Type B pancreatic cell (in vitro differentiated cells): ENCODE measurements at regions not wholly inside any gene's neighbourhood (a gene's known extent, or its start where the extent isn't known, plus 50 kb on each side); places are given as distances from the start of the nearest gene placed in this dataset.
"Not testable (repeated sequence)": the region's sequence is repeated elsewhere in the genome, so short reads cannot be mapped to it uniquely, and the experiment has no call there.

Source experiments
- DNase-seq: peaks from one replicate; pipeline ENCODE4 v3.0.0; 2021; ENCODE audit warnings: mixed read lengths; ENCODE audit not compliant: unreplicated experiment; ENCODE audit errors: extremely low spot score
- H3K27ac Mint-ChIP-seq: 2 replicates; pipeline ENCODE4 v1.8.0; 2021; ENCODE audit warnings: mild to moderate bottlenecking, mixed read lengths
- H3K27me3 Mint-ChIP-seq: 2 replicates; pipeline ENCODE4 v1.8.0; 2021; ENCODE audit warnings: mixed read lengths
- H3K36me3 Mint-ChIP-seq: 2 replicates; pipeline ENCODE4 v1.8.0; 2021; ENCODE audit warnings: mixed read lengths
- H3K4me1 Mint-ChIP-seq: one replicate; pipeline ENCODE4 v1.8.0; 2021; ENCODE audit warnings: mixed read lengths; ENCODE audit not compliant: unreplicated experiment
- H3K4me3 Mint-ChIP-seq: 2 replicates; pipeline ENCODE4 v1.8.0; 2021; ENCODE audit warnings: mild to moderate bottlenecking, mixed read lengths
- H3K9me3 Mint-ChIP-seq: 2 replicates; pipeline ENCODE4 v1.8.0; 2021; ENCODE audit warnings: mixed read lengths
- TF ChIP-seq, protein P1 (sequence below): fragments of 200-600 bp; sonication (generic); conservative IDR thresholded peaks from 2 replicates; pipeline ENCODE4 v1.5.0; 2021; ENCODE audit warnings: antibody characterized with exemption, mild to moderate bottlenecking

- no peak overlapping the region for H3K27ac Mint-ChIP-seq
These were observed 322.5 kb upstream of the CFAP20DC start for GRCh38 chr3:59372346-59372745.

DNA sequence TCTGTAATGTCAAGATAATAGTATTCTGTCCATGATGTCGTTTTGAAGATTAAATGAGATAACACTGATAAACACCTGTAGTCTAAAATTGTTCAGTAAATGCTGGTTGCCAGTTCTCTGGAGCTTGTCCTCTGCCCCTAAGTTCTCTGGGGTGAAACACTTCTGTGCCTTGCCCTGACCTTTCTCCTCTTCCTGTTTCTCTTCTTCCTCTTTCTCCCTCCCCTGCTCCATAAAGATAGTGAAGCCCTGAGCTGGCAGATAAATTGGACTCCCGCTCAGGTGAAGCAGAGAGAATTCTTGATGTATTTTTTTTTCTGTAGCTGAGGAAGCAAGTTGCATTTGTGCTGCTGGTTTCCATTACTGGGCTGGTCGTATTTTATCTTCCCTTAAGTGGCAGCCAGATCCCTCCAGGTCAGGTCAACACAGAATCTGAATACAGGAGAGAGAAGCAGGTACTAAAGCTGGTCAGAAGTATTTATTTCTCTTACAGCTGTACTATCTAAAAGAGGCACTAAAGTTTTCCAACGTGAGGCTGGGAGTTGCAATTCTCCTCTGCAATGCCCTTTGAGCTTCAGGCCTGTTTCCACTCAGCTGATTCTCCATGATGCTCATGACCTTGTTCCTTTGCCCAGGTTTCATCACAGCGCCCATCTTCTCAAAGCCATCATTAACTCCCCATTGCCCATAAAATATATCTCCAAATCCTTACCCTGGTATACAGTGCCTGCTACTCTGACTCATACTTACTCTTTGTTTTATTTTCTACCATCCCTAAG is 319.3 kb upstream of the CFAP20DC start:
- Mint-ChIP-seq H3K27ac (no peak overlapping the region), H3K9me3 (peaks cover 8% of the 10 kb centered on the region), H3K4me1 (peaks cover 10% of the 10 kb centered on the region), H3K4me3 (no peak overlapping the region), H3K36me3 (no peaks in the 10 kb centered on the region), H3K27me3 (peaks cover 5% of the 10 kb centered on the region)
- TF ChIP-seq, protein P1, sequence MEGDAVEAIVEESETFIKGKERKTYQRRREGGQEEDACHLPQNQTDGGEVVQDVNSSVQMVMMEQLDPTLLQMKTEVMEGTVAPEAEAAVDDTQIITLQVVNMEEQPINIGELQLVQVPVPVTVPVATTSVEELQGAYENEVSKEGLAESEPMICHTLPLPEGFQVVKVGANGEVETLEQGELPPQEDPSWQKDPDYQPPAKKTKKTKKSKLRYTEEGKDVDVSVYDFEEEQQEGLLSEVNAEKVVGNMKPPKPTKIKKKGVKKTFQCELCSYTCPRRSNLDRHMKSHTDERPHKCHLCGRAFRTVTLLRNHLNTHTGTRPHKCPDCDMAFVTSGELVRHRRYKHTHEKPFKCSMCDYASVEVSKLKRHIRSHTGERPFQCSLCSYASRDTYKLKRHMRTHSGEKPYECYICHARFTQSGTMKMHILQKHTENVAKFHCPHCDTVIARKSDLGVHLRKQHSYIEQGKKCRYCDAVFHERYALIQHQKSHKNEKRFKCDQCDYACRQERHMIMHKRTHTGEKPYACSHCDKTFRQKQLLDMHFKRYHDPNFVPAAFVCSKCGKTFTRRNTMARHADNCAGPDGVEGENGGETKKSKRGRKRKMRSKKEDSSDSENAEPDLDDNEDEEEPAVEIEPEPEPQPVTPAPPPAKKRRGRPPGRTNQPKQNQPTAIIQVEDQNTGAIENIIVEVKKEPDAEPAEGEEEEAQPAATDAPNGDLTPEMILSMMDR = no peak
- DNase-seq = no peak

More at GRCh38 chr3:59372346-59372745, 322.5 kb upstream of the CFAP20DC start:
- no peaks in the 10 kb centered on the region for H3K36me3 Mint-ChIP-seq
- TF ChIP-seq, protein P1 = no peak
- H3K4me1 Mint-ChIP-seq = peaks cover 10% of the 10 kb centered on the region
- H3K4me3 Mint-ChIP-seq = no peak overlapping the region
- H3K9me3 Mint-ChIP-seq = no peaks in the 10 kb centered on the region
- DNase-seq = no peak
- H3K27me3 Mint-ChIP-seq = peaks cover 8% of the 10 kb centered on the region

DNA sequence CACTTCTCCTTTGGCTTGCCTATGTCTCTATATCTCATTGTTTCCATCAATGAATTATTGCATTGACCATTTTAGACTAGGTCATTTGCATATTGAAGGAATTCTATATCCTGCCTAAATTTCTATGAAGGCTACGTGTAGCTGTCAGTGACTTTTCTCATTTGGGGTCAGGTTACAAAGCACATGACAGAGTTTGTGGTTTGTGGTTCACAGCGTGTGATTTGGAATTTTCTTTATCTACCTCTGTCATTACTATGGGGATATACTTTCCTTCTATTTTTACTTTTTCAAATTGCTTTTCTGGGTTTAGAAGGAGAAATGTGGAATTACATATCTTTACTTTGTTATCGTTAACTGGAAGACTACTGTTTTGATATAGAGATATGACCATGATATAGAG is 317.3 kb upstream of the CFAP20DC start:
- Mint-ChIP-seq H3K36me3 (no peaks in the 10 kb centered on the region), H3K27me3 (peaks cover 5% of the 10 kb centered on the region), H3K4me3 (no peak overlapping the region), H3K9me3 (peaks cover 8% of the 10 kb centered on the region), H3K4me1 (peaks cover 10% of the 10 kb centered on the region), H3K27ac (no peak overlapping the region)
- no peak for DNase-seq
- TF ChIP-seq, protein P1 = no peak

DNA sequence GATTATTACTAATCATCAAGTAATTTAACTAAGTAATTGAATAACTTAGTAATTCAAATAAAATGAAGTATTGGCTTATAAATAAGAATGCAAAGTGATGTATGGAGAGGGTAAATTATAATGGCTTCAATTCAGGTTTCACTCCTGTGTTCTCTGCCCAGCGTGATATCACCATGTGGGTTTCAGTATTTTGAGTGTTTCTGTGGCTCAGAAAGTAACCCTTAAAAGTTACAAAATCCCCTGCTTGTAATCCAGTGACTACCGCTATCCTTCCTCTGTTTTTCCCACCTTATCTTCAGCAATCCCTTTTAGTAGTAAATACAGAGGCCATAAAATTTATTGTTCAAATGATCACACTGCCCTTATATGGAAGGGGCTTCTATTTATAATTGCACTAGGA is 316.4 kb upstream of the CFAP20DC start:
- Mint-ChIP-seq H3K27me3 (peaks cover 5% of the 10 kb centered on the region), H3K36me3 (no peaks in the 10 kb centered on the region), H3K4me3 (no peak overlapping the region), H3K27ac (no peak overlapping the region), H3K9me3 (peaks cover 13% of the 10 kb centered on the region), H3K4me1 (peaks cover 10% of the 10 kb centered on the region)
- DNase-seq = no peak
- TF ChIP-seq, protein P1 = no peak

- no peak overlapping the region for H3K27ac Mint-ChIP-seq
- DNase-seq = no peak
- peaks cover 10% of the 10 kb centered on the region for H3K4me1 Mint-ChIP-seq
- H3K4me3 Mint-ChIP-seq = no peak overlapping the region
- H3K27me3 Mint-ChIP-seq = peaks cover 2% of the 10 kb centered on the region
- H3K36me3 Mint-ChIP-seq = no peaks in the 10 kb centered on the region
- TF ChIP-seq, protein P1 = no peak
- peaks cover 18% of the 10 kb centered on the region for H3K9me3 Mint-ChIP-seq
These were observed 314.7 kb upstream of the CFAP20DC start for GRCh38 chr3:59364496-59364895.

GRCh38 chr3:59360312-59360711 is 310.5 kb upstream of the CFAP20DC start:
- not testable (repeated sequence) for H3K36me3 Mint-ChIP-seq, H3K27ac Mint-ChIP-seq, H3K4me3 Mint-ChIP-seq, H3K4me1 Mint-ChIP-seq, DNase-seq, H3K27me3 Mint-ChIP-seq
- peaks cover 16% of the 10 kb centered on the region for H3K9me3 Mint-ChIP-seq
